Thyroid gland (tissue), 4 donors: ENCODE measurements at regions not wholly inside any gene's neighbourhood (a gene's known extent, or its start where the extent isn't known, plus 50 kb on each side); places are given as distances from the start of the nearest gene placed in this dataset.

Source experiments
- DNase-seq, 2 donors: peaks; one replicate each; pipeline ENCODE4 v3.0.0-alpha.2; 2019
- H3K27ac ChIP-seq, 3 donors: fragments of 200-600 bp; sonication (generic); 1 replicate in 2 of 3; 2 replicates in 1 of 3; pipeline ENCODE4 v1.5.1; 2016 to 2019; ENCODE audit warnings: mild to moderate bottlenecking in 1 of 3, moderate library complexity in 1 of 3
- H3K27me3 ChIP-seq: fragments of 200-600 bp; sonication (generic); one replicate; pipeline ENCODE4 v1.5.1; 2019
- H3K36me3 ChIP-seq, 2 donors: fragments of 200-600 bp; sonication (generic); one replicate each; pipeline ENCODE4 v1.5.1; 2016 to 2019
- H3K4me1 ChIP-seq, 2 donors: fragments of 200-600 bp; sonication (generic); one replicate each; pipeline ENCODE4 v1.5.1; 2017 to 2019
- H3K4me3 ChIP-seq, 3 donors: fragments of 200-600 bp; sonication (generic); replicated peaks in 1 of 3; 1 replicate in 2 of 3; 2 replicates in 1 of 3; pipeline ENCODE4 v1.5.1; 2016; ENCODE audit warnings: mild to moderate bottlenecking in 1 of 3
- H3K9me3 ChIP-seq: fragments of 200-600 bp; sonication (generic); one replicate; pipeline ENCODE4 v1.5.1; 2017
- POLR2A ChIP-seq, 2 donors: fragments of 450-650 bp; IDR thresholded peaks; one replicate each; pipeline ENCODE4 v1.6.1; 2017; ENCODE audit warnings: antibody characterized with exemption in 2 of 2, mild to moderate bottlenecking in 2 of 2, moderate library complexity in 1 of 2
- whole genome bisulfite sequencing, 2 donors: methylation state at CpG; one replicate each; pipeline ENCODE4 v1.1.5; 2017; 5-methylcytosine and 5-hydroxymethylcytosine counted together
- intact Hi-C: fragments of 100-400 bp; cut with DNase I; formaldehyde crosslinking; loops from one replicate; pipeline ENCODE4 v1.15.1; 2023
- TF ChIP-seq, protein P1 (sequence below), 6 experiments: fragments of 200-600 bp in 3 of 6; fragments of 450-650 bp in 3 of 6; sonication (generic) in 3 of 6; IDR thresholded peaks; one replicate each; pipeline ENCODE4 v1.5.1; 2016 to 2019; ENCODE audit warnings: antibody characterized with exemption in 6 of 6, mild to moderate bottlenecking in 2 of 6, inconsistent platforms in 1 of 6, moderate library complexity in 1 of 6

DNA sequence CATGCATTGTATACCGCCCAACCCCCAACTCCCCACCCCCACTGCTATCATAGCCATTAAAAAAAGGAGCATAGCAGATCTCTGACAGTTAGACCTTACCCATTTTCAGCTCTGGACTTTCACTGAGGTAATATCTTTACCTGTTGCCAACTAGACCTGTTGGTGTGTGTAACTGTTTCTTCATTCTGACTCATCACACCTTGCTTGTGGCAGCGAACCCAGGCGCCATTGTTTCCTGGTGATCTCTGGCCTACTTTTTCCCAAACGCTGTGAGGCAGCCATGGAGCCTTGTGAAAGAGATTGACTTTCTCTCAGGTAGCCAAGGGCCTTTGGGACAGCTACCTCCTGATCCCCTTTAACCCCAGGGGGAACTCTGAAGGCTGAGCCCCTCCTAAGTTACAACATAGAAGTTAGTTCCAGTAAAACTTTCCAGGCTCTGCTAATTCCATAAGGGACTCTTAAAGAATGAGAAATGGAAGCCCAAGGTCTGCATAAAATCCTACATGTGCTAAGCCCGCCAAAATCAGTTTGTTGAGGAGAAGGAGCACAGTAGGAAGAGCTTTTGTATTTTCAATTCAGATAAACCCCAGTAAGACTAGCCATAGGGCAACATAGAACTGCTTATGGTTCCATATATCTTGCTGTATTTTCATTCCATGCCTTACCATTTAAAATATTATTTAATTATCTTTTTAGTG is 196.1 kb upstream of the CAMK1G start:
- no peak overlapping the region for H3K27ac ChIP-seq

DNA sequence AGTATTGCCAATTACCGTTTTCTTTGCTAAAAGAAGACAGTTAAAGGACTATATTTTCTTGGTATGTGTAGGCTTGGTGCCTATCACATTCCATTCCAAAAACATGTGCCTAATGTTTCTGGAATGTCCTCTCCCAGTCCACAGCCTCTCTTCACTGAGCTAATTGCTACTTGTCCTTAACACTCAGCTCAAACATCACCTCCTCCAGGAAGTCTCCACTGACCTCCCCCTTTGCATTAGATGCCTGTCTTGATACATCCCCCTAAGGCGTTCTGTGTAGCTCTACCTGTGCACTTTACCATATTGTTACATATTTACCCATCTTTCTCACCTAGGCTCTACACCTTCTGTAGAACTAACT is 195.6 kb upstream of the CAMK1G start:
- Histone ChIP-seq H3K27ac (no peak overlapping the region), H3K36me3 (no peaks in the 10 kb centered on the region), H3K27me3 (no peaks in the 10 kb centered on the region), H3K4me1 (no peaks in the 10 kb centered on the region), H3K4me3 (no peak overlapping the region), H3K9me3 (no peaks in the 10 kb centered on the region)
- 90 to 93% methylated on average over 2 of the region's 2 CpGs for WGBS, 2 donors
- intact Hi-C loops = no loop called here
- TF ChIP-seq, protein P1, sequence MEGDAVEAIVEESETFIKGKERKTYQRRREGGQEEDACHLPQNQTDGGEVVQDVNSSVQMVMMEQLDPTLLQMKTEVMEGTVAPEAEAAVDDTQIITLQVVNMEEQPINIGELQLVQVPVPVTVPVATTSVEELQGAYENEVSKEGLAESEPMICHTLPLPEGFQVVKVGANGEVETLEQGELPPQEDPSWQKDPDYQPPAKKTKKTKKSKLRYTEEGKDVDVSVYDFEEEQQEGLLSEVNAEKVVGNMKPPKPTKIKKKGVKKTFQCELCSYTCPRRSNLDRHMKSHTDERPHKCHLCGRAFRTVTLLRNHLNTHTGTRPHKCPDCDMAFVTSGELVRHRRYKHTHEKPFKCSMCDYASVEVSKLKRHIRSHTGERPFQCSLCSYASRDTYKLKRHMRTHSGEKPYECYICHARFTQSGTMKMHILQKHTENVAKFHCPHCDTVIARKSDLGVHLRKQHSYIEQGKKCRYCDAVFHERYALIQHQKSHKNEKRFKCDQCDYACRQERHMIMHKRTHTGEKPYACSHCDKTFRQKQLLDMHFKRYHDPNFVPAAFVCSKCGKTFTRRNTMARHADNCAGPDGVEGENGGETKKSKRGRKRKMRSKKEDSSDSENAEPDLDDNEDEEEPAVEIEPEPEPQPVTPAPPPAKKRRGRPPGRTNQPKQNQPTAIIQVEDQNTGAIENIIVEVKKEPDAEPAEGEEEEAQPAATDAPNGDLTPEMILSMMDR (IDR thresholded peaks at IDR 0.05) = no peak
- TF ChIP-seq POLR2A (IDR thresholded peaks at IDR 0.05) = no peak
- DNase-seq = no peak

More for the DNA sequence above, 196.1 kb upstream of the CAMK1G start:
- 91% methylated on average over 5 of the region's 5 CpGs for WGBS, 2 donors
- no peak for TF ChIP-seq POLR2A (IDR thresholded peaks at IDR 0.05)
- TF ChIP-seq, protein P1 (IDR thresholded peaks at IDR 0.05) = no peak
- no peak for DNase-seq
- Histone ChIP-seq H3K4me1 (no peaks in the 10 kb centered on the region), H3K36me3 (no peaks in the 10 kb centered on the region), H3K4me3 (no peak overlapping the region), H3K9me3 (no peaks in the 10 kb centered on the region), H3K27me3 (no peaks in the 10 kb centered on the region)
- intact Hi-C loops = no loop called here

DNA sequence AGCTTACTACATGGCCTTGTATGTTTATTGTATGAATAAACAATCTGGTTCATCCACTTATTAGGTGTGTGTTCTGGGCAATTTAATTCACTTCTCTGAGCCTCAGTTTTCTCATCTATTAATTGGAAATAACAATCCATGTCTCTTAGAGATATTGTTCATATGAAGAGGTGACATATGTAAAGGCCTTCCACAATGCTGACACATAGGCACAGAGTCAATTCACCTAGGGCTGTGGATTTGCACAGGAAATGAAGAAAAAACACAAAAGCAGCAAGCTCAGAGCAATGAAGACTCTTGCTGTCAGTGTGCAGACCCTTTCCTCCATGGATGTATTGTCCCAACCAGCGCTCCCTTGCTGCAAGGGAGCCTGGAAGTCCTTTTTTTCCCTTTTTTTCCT is 195.2 kb upstream of the CAMK1G start:
- 95 to 98% methylated on average over 1 of the region's 1 CpG for WGBS, 2 donors
- H3K4me3 ChIP-seq = no peak overlapping the region
- H3K36me3 ChIP-seq = no peaks in the 10 kb centered on the region
- no peak overlapping the region for H3K27ac ChIP-seq
- no peaks in the 10 kb centered on the region for H3K9me3 ChIP-seq
- no peaks in the 10 kb centered on the region for H3K4me1 ChIP-seq
- TF ChIP-seq, protein P1 (IDR thresholded peaks at IDR 0.05) = no peak
- no peak for TF ChIP-seq POLR2A (IDR thresholded peaks at IDR 0.05)
- DNase-seq = no peak
- H3K27me3 ChIP-seq = no peaks in the 10 kb centered on the region
- intact Hi-C loops = no loop called here

DNA sequence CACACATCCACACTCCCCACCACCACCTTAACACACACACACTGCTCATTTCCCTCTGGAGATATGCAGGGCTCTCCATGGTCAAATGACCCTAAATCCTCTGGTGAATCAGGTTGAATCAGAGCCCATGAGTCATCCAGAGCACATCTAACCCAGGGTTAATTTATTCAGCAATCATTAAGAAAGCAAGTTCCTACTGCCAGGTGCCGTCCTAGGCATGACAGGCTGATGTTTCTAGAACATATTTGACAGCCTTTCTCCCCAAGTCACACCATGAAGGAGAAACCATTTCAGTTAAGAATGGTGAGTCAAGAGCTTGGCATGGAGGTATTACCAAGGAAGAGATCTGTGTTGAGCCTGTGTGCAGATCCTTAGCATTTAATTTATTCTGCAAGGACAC is 194.3 kb upstream of the CAMK1G start:
- Histone ChIP-seq H3K27me3 (no peaks in the 10 kb centered on the region), H3K4me1 (no peaks in the 10 kb centered on the region), H3K9me3 (no peaks in the 10 kb centered on the region), H3K4me3 (no peak overlapping the region), H3K27ac (no peak overlapping the region), H3K36me3 (no peaks in the 10 kb centered on the region)
- 70 to 71% methylated on average over 1 of the region's 1 CpG for WGBS, 2 donors
- no peak for TF ChIP-seq POLR2A (IDR thresholded peaks at IDR 0.05)
- TF ChIP-seq, protein P1 (IDR thresholded peaks at IDR 0.05) = no peak
- intact Hi-C loops = no loop called here
- DNase-seq = no peak

DNA sequence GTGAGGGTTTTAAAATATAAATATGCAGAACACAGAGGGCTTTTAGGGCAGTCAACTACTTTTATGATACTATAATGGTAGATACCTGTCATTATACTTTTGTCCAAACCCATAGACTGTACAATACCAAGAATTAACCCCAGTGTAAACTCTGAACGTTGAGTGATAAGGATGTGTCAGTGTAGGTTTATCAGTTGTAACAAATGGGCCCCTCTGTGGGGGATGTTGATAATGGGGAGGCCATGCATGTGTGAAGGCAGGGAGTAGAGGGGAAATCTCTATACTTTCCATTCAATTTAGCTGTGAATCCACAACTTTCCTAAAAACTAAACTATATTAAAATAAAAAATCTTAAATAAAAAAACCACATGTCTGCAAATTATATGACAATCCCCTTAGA is 193.5 kb upstream of the CAMK1G start:
- Histone ChIP-seq H3K36me3 (no peaks in the 10 kb centered on the region), H3K9me3 (no peaks in the 10 kb centered on the region), H3K27me3 (no peaks in the 10 kb centered on the region), H3K27ac (no peak overlapping the region), H3K4me3 (no peak overlapping the region), H3K4me1 (no peaks in the 10 kb centered on the region)
- intact Hi-C loops = no loop called here
- DNase-seq = no peak
- TF ChIP-seq POLR2A (IDR thresholded peaks at IDR 0.05) = no peak
- TF ChIP-seq, protein P1 (IDR thresholded peaks at IDR 0.05) = no peak
- WGBS, 2 donors = 62 to 80% methylated on average over 1 of the region's 1 CpG
